ENCODE measurements at regions not wholly inside any gene's neighbourhood (a gene's known extent, or its start where the extent isn't known, plus 50 kb on each side); places are given as distances from the start of the nearest gene placed in this dataset.

DNA sequence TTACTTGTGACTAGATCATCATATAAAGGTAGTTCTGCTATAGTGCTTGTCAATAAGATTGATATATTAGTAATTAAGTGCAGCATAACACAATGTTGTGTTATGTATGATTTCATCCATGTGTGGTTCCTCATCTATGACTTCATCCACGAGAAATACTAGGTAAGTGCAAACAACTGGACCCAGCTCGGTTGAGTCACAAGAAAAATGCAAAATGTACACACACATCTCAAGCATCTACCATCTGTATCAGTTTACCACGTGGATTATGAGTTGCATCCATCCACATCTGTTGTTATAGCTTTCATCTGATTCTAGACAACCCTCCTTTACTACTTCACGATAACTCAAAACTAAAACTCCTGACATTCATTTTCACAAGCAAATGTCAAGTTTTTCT is 517.0 kb upstream of the CITED2 start:
- TF ChIP-seq, protein P1, sequence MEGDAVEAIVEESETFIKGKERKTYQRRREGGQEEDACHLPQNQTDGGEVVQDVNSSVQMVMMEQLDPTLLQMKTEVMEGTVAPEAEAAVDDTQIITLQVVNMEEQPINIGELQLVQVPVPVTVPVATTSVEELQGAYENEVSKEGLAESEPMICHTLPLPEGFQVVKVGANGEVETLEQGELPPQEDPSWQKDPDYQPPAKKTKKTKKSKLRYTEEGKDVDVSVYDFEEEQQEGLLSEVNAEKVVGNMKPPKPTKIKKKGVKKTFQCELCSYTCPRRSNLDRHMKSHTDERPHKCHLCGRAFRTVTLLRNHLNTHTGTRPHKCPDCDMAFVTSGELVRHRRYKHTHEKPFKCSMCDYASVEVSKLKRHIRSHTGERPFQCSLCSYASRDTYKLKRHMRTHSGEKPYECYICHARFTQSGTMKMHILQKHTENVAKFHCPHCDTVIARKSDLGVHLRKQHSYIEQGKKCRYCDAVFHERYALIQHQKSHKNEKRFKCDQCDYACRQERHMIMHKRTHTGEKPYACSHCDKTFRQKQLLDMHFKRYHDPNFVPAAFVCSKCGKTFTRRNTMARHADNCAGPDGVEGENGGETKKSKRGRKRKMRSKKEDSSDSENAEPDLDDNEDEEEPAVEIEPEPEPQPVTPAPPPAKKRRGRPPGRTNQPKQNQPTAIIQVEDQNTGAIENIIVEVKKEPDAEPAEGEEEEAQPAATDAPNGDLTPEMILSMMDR (IDR thresholded peaks at IDR 0.05; ENCODE audit: low read length): no peak
- TF ChIP-seq EZH2 (IDR thresholded peaks at IDR 0.05; ENCODE audit: borderline replicate concordance, low read length): no peak
